Nephron (organoid): ENCODE measurements at regions not wholly inside any gene's neighbourhood (a gene's known extent, or its start where the extent isn't known, plus 50 kb on each side); places are given as distances from the start of the nearest gene placed in this dataset.

Source experiments
- H3K27ac Mint-ChIP-seq, 3 experiments: 2 replicates each; pipeline ENCODE4 v1.8.0; 2020; ENCODE audit warnings: mixed read lengths in 3 of 3, mild to moderate bottlenecking in 2 of 3, moderate library complexity in 1 of 3
- H3K27me3 Mint-ChIP-seq: 2 replicates; pipeline ENCODE4 v1.8.0; 2021; ENCODE audit warnings: low read depth, mild to moderate bottlenecking, moderate library complexity, mixed read lengths
- H3K36me3 Mint-ChIP-seq: 2 replicates; pipeline ENCODE4 v1.8.0; 2020; ENCODE audit warnings: low read depth, mixed read lengths
- H3K4me1 Mint-ChIP-seq: 2 replicates; pipeline ENCODE4 v1.8.0; 2020; ENCODE audit warnings: mixed read lengths
- H3K4me3 Mint-ChIP-seq, 3 experiments: 2 replicates each; pipeline ENCODE4 v1.8.0; 2020; ENCODE audit warnings: mild to moderate bottlenecking in 3 of 3, mixed read lengths in 3 of 3, moderate library complexity in 2 of 3
- H3K9me3 Mint-ChIP-seq: 2 replicates; pipeline ENCODE4 v1.8.0; 2020; ENCODE audit warnings: mixed read lengths
- TF ChIP-seq, protein P1 (sequence below), 3 experiments: fragments of 200-600 bp; sonication (generic); IDR thresholded peaks; one replicate each; pipeline ENCODE4 v1.5.0; 2021; ENCODE audit warnings: antibody characterized with exemption in 3 of 3; ENCODE audit not compliant: unreplicated experiment in 3 of 3

DNA sequence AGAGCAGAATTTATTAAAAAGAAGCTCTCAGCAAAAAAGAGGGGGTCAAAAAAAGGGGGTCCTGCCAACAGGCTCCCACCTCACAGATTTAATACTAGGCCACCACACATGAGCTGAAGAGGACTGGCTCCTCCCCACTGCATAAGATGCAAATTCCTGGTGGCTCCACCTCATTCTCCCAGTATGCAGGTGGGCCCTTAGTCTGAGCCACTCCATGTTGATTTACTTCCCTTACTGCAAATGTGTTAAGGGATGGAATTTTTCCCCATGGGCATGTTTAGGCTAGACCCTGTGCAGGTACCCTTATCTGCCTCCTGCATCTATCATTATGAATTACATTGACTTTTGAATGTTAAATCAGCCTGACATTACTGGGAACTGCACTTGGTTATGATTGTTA lies 82.9 kb downstream of the ISOC1 start:
- H3K4me1 Mint-ChIP-seq: peaks cover 17% of the 10 kb centered on the region
- no peaks in the 10 kb centered on the region for H3K36me3 Mint-ChIP-seq
- H3K27me3 Mint-ChIP-seq: no peaks in the 10 kb centered on the region
- H3K9me3 Mint-ChIP-seq: peaks cover 6% of the 10 kb centered on the region
- H3K4me3 Mint-ChIP-seq: no peak overlapping the region
- no peak overlapping the region for H3K27ac Mint-ChIP-seq
- TF ChIP-seq, protein P1, sequence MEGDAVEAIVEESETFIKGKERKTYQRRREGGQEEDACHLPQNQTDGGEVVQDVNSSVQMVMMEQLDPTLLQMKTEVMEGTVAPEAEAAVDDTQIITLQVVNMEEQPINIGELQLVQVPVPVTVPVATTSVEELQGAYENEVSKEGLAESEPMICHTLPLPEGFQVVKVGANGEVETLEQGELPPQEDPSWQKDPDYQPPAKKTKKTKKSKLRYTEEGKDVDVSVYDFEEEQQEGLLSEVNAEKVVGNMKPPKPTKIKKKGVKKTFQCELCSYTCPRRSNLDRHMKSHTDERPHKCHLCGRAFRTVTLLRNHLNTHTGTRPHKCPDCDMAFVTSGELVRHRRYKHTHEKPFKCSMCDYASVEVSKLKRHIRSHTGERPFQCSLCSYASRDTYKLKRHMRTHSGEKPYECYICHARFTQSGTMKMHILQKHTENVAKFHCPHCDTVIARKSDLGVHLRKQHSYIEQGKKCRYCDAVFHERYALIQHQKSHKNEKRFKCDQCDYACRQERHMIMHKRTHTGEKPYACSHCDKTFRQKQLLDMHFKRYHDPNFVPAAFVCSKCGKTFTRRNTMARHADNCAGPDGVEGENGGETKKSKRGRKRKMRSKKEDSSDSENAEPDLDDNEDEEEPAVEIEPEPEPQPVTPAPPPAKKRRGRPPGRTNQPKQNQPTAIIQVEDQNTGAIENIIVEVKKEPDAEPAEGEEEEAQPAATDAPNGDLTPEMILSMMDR (IDR thresholded peaks at IDR 0.05; ENCODE audit: unreplicated experiment in 3 of 3): no peak

DNA sequence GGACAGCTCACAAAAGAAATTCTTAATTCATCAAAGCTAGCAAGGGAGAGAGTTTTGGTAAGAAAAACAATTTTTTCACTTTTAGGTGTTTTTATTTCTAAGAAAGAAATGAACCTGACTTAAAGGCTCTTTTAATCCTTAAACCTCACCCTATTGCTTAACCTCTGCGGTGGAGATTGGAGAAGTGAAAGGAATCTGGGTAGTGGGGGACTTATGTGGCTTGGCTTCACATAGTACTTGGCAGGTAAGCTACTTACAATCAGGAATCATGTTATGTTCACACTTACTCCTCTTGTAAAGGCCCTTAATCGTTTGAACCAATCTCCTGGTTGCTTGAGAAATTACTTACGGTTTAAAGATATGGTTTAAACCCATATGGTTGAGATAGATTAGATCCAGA lies 104.8 kb downstream of the ISOC1 start:
- Mint-ChIP-seq H3K27me3 (no peaks in the 10 kb centered on the region), H3K4me3 (no peak overlapping the region), H3K36me3 (no peaks in the 10 kb centered on the region), H3K9me3 (no peaks in the 10 kb centered on the region), H3K27ac (no peak overlapping the region), H3K4me1 (no peaks in the 10 kb centered on the region)
- TF ChIP-seq, protein P1 (IDR thresholded peaks at IDR 0.05; ENCODE audit: unreplicated experiment in 3 of 3): no peak

DNA sequence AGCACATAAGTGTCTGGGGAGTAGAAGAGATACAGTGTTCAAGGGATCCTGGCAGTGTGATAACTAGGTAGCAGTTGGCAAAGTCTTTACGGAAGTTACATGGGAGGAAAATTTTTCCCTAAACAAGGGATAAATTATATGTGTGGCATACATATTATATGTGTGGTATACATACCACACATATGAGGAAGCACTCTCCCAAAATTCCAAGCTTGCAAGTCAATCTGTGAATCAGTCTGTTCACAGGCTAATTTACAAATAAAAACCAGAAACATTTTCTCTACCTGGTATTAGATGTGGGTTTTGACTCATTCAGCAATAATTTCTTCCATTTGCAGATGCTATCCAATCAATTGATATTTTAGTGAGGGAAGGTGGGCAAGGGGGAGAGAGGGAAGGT lies 110.0 kb downstream of the ISOC1 start:
- H3K4me3 Mint-ChIP-seq: no peak overlapping the region
- H3K27ac Mint-ChIP-seq: no peak overlapping the region
- H3K9me3 Mint-ChIP-seq: peaks cover 2% of the 10 kb centered on the region
- no peaks in the 10 kb centered on the region for H3K36me3 Mint-ChIP-seq
- H3K4me1 Mint-ChIP-seq: no peaks in the 10 kb centered on the region
- TF ChIP-seq, protein P1 (IDR thresholded peaks at IDR 0.05; ENCODE audit: unreplicated experiment in 3 of 3): no peak
- no peaks in the 10 kb centered on the region for H3K27me3 Mint-ChIP-seq

DNA sequence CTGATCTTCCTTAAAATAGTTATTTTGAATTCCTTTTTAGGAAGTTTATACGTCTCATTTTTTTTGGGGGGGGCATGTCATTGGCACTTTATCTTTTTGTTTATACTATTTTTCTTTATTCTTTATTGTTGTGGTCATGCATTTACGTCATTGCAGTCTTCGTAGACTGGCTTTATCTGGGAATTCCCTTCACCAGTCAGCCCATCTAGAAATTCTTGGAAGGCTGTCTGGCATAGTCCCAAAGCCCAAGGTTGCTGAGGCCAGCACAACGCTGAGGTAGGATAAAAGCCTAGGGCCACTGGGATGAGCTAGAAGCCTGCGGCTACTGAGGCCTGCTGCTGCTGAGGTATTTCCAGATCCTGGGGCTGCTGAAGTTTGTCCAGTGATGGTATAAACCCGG lies 121.5 kb downstream of the ISOC1 start:
- no peaks in the 10 kb centered on the region for H3K4me1 Mint-ChIP-seq
- no peak overlapping the region for H3K27ac Mint-ChIP-seq
- peaks cover 27% of the 10 kb centered on the region for H3K9me3 Mint-ChIP-seq
- no peaks in the 10 kb centered on the region for H3K36me3 Mint-ChIP-seq
- TF ChIP-seq, protein P1 (IDR thresholded peaks at IDR 0.05; ENCODE audit: unreplicated experiment in 3 of 3): no peak
- H3K4me3 Mint-ChIP-seq: no peak overlapping the region
- H3K27me3 Mint-ChIP-seq: no peaks in the 10 kb centered on the region

DNA sequence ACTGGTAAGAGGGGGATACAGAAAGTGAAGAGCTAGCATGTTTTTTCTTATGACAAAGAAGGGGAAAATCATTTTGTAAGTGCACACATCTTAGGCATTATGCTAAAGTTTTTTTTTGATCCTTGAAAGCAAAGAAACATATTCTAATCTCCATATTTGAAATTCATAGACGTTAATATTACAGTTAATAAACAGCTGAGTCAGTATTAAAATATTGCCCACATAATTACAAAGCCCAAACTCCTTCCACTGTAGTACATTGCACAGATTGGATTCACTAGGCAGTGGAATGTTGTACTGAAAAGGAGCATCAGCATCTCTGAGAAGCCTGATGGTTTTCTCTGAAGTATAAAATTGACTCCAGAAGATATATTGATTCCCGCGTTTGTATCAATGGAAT lies 122.6 kb downstream of the ISOC1 start:
- Mint-ChIP-seq H3K27ac (no peak overlapping the region), H3K36me3 (no peaks in the 10 kb centered on the region), H3K4me3 (no peak overlapping the region), H3K4me1 (no peaks in the 10 kb centered on the region), H3K9me3 (peaks cover 15% of the 10 kb centered on the region), H3K27me3 (no peaks in the 10 kb centered on the region)
- TF ChIP-seq, protein P1 (IDR thresholded peaks at IDR 0.05; ENCODE audit: unreplicated experiment in 3 of 3): no peak

DNA sequence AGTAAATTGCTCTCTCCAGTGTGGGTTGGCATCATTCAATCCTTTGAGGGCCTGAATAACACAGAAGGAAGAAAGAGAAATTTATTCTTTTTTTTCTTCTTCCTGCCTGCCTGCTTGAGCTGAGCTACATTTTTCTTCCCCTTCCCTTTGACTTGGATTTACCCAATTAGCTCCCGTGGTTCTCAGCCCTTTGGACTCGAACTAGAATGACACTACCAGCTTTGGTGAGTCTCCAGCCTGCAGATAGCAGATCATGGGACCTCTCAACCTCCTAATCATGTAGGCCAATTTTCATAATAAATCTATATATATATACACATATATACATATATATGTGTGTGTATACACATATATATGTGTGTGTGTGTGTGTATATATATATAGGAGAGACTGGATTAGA lies 128.6 kb downstream of the ISOC1 start:
- Mint-ChIP-seq H3K9me3 (no peaks in the 10 kb centered on the region), H3K36me3 (no peaks in the 10 kb centered on the region), H3K27me3 (no peaks in the 10 kb centered on the region), H3K27ac (no peak overlapping the region), H3K4me3 (no peak overlapping the region), H3K4me1 (no peaks in the 10 kb centered on the region)
- TF ChIP-seq, protein P1 (IDR thresholded peaks at IDR 0.05; ENCODE audit: unreplicated experiment in 3 of 3): no peak
